ENCODE measurements at regions not wholly inside any gene's neighbourhood (a gene's known extent, or its start where the extent isn't known, plus 50 kb on each side); places are given as distances from the start of the nearest gene placed in this dataset.

GRCh38 chr7:30221764-30222163, 62.6 kb upstream of the ZNRF2 start:
- no peak for TF ChIP-seq CTCF (IDR thresholded peaks at IDR 0.05)
- no peak for TF ChIP-seq POLR2AphosphoS5 (IDR thresholded peaks at IDR 0.05; ENCODE audit: low read depth, low read length)
- no peak for TF ChIP-seq SIN3A (IDR thresholded peaks at IDR 0.05; ENCODE audit: borderline replicate concordance, insufficient read depth, low read depth, low read length)

Data from Panc1 (cell line).